ENCODE measurements at regions not wholly inside any gene's neighbourhood (a gene's known extent, or its start where the extent isn't known, plus 50 kb on each side); places are given as distances from the start of the nearest gene placed in this dataset.

DNA sequence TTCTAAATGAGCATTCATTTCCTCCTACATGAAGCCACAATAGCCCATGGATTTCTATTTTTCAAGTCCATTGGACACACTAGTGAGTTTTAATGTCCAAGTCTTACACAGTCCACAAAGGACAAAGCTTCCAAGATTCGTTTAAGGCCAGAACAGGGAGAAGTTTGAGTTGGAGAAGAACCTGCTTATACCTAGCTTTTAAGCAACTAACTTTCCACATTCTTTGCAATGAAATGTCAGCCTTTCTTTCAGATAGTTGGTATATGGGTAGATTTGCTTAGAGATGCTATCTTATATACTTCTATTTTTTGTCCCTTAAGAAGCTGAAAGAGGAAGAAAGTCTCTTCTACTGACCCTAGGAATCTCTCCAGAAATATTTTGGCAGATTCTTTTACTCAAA, 66.1 kb upstream of the NPAS2 start:
- no peak overlapping the region for H3K4me3 ChIP-seq (ENCODE audit: control extremely low read depth in 1 of 5, extremely low read depth in 1 of 5, insufficient read depth in 1 of 5, low read depth in 2 of 5, low read length in 4 of 5)
- no peaks in the 10 kb centered on the region for H3K4me1 ChIP-seq (ENCODE audit: control insufficient read depth in 2 of 2, insufficient read depth in 2 of 2, low read length in 2 of 2)
- no peaks in the 10 kb centered on the region for H4K20me1 ChIP-seq (ENCODE audit: control insufficient read depth, insufficient read depth, low read length, poor library complexity, severe bottlenecking)
- no peaks in the 10 kb centered on the region for H3K79me2 ChIP-seq (ENCODE audit: control insufficient read depth, insufficient read depth, low read length)
- no peak overlapping the region for H3K27ac ChIP-seq (ENCODE audit: low read length in 2 of 2)
- no peaks in the 10 kb centered on the region for H3K9me3 ChIP-seq (ENCODE audit: control extremely low read depth in 1 of 3, control insufficient read depth in 2 of 3, insufficient read depth in 1 of 3, low read length in 2 of 3)
- H2AFZ ChIP-seq (ENCODE audit: insufficient read depth, low read depth, low read length, poor library complexity, severe bottlenecking), result no peak overlapping the region
- Mint-ChIP-seq H3K4me3 (no peak overlapping the region), H3K27ac (no peak overlapping the region), H3K9me3 (ENCODE audit: insufficient read depth) (peaks cover 6% of the 10 kb centered on the region), H3K27me3 (peaks cover 57% of the 10 kb centered on the region), H3K4me1 (no peaks in the 10 kb centered on the region)
- ATAC-seq (ENCODE audit: low read depth) (no peak), DNase-seq (no peak)
- no peak overlapping the region for H3K9ac ChIP-seq (ENCODE audit: low read length)
- no peak for TF ChIP-seq EZH2 (IDR thresholded peaks at IDR 0.05; ENCODE audit: borderline replicate concordance, insufficient read depth, low read depth, low read length, poor library complexity, severe bottlenecking)
- TF ChIP-seq, protein P1, sequence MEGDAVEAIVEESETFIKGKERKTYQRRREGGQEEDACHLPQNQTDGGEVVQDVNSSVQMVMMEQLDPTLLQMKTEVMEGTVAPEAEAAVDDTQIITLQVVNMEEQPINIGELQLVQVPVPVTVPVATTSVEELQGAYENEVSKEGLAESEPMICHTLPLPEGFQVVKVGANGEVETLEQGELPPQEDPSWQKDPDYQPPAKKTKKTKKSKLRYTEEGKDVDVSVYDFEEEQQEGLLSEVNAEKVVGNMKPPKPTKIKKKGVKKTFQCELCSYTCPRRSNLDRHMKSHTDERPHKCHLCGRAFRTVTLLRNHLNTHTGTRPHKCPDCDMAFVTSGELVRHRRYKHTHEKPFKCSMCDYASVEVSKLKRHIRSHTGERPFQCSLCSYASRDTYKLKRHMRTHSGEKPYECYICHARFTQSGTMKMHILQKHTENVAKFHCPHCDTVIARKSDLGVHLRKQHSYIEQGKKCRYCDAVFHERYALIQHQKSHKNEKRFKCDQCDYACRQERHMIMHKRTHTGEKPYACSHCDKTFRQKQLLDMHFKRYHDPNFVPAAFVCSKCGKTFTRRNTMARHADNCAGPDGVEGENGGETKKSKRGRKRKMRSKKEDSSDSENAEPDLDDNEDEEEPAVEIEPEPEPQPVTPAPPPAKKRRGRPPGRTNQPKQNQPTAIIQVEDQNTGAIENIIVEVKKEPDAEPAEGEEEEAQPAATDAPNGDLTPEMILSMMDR (IDR thresholded peaks at IDR 0.05), result no peak
- ChIA-PET CTCF (no interaction called here), POLR2A (no interaction called here)
- no peaks in the 10 kb centered on the region for H3K36me3 ChIP-seq (replicated peaks in 1 of 2; ENCODE audit: control extremely low read depth in 1 of 2, control insufficient read depth in 1 of 2, extremely low read depth in 1 of 2, insufficient read depth in 2 of 2, low read length in 1 of 2)
- WGBS (ENCODE audit: insufficient coverage), result no CpG with 5 or more reads among the region's 1 CpG
- intact Hi-C loops (cut with micrococcal nuclease), result no loop called here
- no peak overlapping the region for H3K4me2 ChIP-seq (replicated peaks; ENCODE audit: low read depth, low read length, poor library complexity, severe bottlenecking)
- peaks cover 0 to 3% (median 0%) of the 10 kb centered on the region in 4 experiments for H3K27me3 ChIP-seq (replicated peaks in 1 of 4; ENCODE audit: control extremely low read depth in 1 of 4, control insufficient read depth in 3 of 4, insufficient read depth in 4 of 4, low read length in 3 of 4)

DNA sequence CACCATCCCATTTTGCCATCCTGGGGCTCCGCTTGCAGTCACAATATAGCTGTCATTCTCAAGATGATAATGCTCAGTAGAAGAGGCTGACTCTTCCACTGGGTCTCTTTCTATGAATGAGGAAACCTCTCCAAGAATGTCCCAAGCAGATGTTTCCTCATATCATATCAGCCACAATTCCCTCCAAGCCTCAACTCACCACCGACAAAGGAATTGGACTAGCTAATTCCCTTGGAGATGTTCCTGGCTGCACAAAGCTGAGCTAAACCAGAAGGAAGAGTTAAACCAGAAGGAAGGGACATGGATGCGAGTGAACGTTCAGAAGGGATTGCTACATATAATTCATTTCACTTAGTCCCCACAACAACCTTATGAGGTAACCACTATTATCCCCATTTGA, 65.0 kb upstream of the NPAS2 start:
- ATAC-seq (ENCODE audit: low read depth), result no peak
- Histone ChIP-seq H2AFZ (ENCODE audit: insufficient read depth, low read depth, low read length, poor library complexity, severe bottlenecking) (no peak overlapping the region), H3K9me3 (ENCODE audit: control extremely low read depth in 1 of 3, control insufficient read depth in 2 of 3, insufficient read depth in 1 of 3, low read length in 2 of 3) (no peaks in the 10 kb centered on the region), H3K27me3 (replicated peaks in 1 of 4; ENCODE audit: control extremely low read depth in 1 of 4, control insufficient read depth in 3 of 4, insufficient read depth in 4 of 4, low read length in 3 of 4) (peaks cover 0 to 3% (median 0%) of the 10 kb centered on the region in 4 experiments), H3K4me1 (ENCODE audit: control insufficient read depth in 2 of 2, insufficient read depth in 2 of 2, low read length in 2 of 2) (no peaks in the 10 kb centered on the region), H3K9ac (ENCODE audit: low read length) (no peak overlapping the region), H3K4me2 (replicated peaks; ENCODE audit: low read depth, low read length, poor library complexity, severe bottlenecking) (no peak overlapping the region), H3K36me3 (replicated peaks in 1 of 2; ENCODE audit: control extremely low read depth in 1 of 2, control insufficient read depth in 1 of 2, extremely low read depth in 1 of 2, insufficient read depth in 2 of 2, low read length in 1 of 2) (no peaks in the 10 kb centered on the region), H4K20me1 (ENCODE audit: control insufficient read depth, insufficient read depth, low read length, poor library complexity, severe bottlenecking) (no peaks in the 10 kb centered on the region), H3K27ac (ENCODE audit: low read length in 2 of 2) (no peak overlapping the region), H3K4me3 (ENCODE audit: control extremely low read depth in 1 of 5, extremely low read depth in 1 of 5, insufficient read depth in 1 of 5, low read depth in 2 of 5, low read length in 4 of 5) (no peak overlapping the region), H3K79me2 (ENCODE audit: control insufficient read depth, insufficient read depth, low read length) (no peaks in the 10 kb centered on the region)
- TF ChIP-seq, protein P1 (IDR thresholded peaks at IDR 0.05), result no peak
- TF ChIP-seq EZH2 (IDR thresholded peaks at IDR 0.05; ENCODE audit: borderline replicate concordance, insufficient read depth, low read depth, low read length, poor library complexity, severe bottlenecking), result no peak
- ChIA-PET POLR2A (no interaction called here), CTCF (no interaction called here)
- intact Hi-C loops (cut with micrococcal nuclease), result no loop called here
- no peak for DNase-seq
- Mint-ChIP-seq H3K27ac (no peak overlapping the region), H3K4me1 (no peaks in the 10 kb centered on the region), H3K9me3 (ENCODE audit: insufficient read depth) (peaks cover 6% of the 10 kb centered on the region), H3K27me3 (peaks cover 57% of the 10 kb centered on the region), H3K4me3 (no peak overlapping the region)
- no CpG with 5 or more reads among the region's 4 CpGs for WGBS (ENCODE audit: insufficient coverage)
